Fibroblast of pulmonary artery (primary cell): ENCODE measurements at regions not wholly inside any gene's neighbourhood (a gene's known extent, or its start where the extent isn't known, plus 50 kb on each side); places are given as distances from the start of the nearest gene placed in this dataset.

Experiments used
- DNase-seq: peaks from one replicate; pipeline ENCODE4 v3.0.0-alpha.2; 2010; ENCODE audit warnings: low read depth
- H3K4me3 ChIP-seq: replicated peaks from 2 replicates; pipeline ENCODE4 v1.5.1; 2011; ENCODE audit warnings: low read depth, mild to moderate bottlenecking, control low read depth, low read length, moderate library complexity
- CTCF ChIP-seq: IDR thresholded peaks from 2 replicates; pipeline ENCODE4 v1.5.1; 2011; ENCODE audit warnings: mild to moderate bottlenecking, control low read depth, low read length, inconsistent platforms; ENCODE audit errors: missing control alignments

GRCh38 chr1:219466766-219467165 is 146.1 kb downstream of the ZC3H11B start:
- no peak for DNase-seq
- TF ChIP-seq CTCF = no peak
- H3K4me3 ChIP-seq = no peak overlapping the region

- DNase-seq = peak; percentile 47
- TF ChIP-seq CTCF = no peak
- H3K4me3 ChIP-seq = no peak overlapping the region
Observed at GRCh38 chr1:219465212-219466093, 147.5 kb downstream of the ZC3H11B start.

- H3K4me3 ChIP-seq = no peak overlapping the region
- no peak for TF ChIP-seq CTCF
- DNase-seq = no peak
Observed at GRCh38 chr1:219463636-219464035, 149.3 kb downstream of the ZC3H11B start.

GRCh38 chr1:219461981-219462400 is 150.9 kb downstream of the ZC3H11B start:
- DNase-seq = no peak
- no peak for TF ChIP-seq CTCF
- no peak overlapping the region for H3K4me3 ChIP-seq

GRCh38 chr1:219460896-219461815 is 151.7 kb downstream of the ZC3H11B start:
- no peak for DNase-seq
- no peak overlapping the region for H3K4me3 ChIP-seq
- no peak for TF ChIP-seq CTCF

- H3K4me3 ChIP-seq = no peak overlapping the region
- no peak for TF ChIP-seq CTCF
Observed at GRCh38 chr1:219460081-219460895, 152.6 kb downstream of the ZC3H11B start.

More at GRCh38 chr1:219460081-219460895, 152.6 kb downstream of the ZC3H11B start:
- no peak for DNase-seq
